HFFc6 (cell line): ENCODE measurements at regions not wholly inside any gene's neighbourhood (a gene's known extent, or its start where the extent isn't known, plus 50 kb on each side); places are given as distances from the start of the nearest gene placed in this dataset.

Experiments
- DNase-seq: peaks from one replicate; pipeline ENCODE4 v3.0.0-alpha.2; 2018
- H3K27ac Mint-ChIP-seq: 2 replicates; pipeline ENCODE4 v1.8.0; 2020; ENCODE audit warnings: mild to moderate bottlenecking, mixed read lengths
- H3K27me3 Mint-ChIP-seq: 2 replicates; pipeline ENCODE4 v1.8.0; 2021; ENCODE audit warnings: mild to moderate bottlenecking, moderate library complexity, mixed read lengths; ENCODE audit not compliant: insufficient read depth
- H3K36me3 Mint-ChIP-seq: 2 replicates; pipeline ENCODE4 v1.8.0; 2021; ENCODE audit warnings: low read depth, mixed read lengths
- H3K4me1 Mint-ChIP-seq: 2 replicates; pipeline ENCODE4 v1.8.0; 2020; ENCODE audit warnings: low read depth, mixed read lengths
- H3K4me3 Mint-ChIP-seq: 2 replicates; pipeline ENCODE4 v1.8.0; 2020; ENCODE audit warnings: mild to moderate bottlenecking, moderate library complexity, mixed read lengths
- H3K9me3 Mint-ChIP-seq: 2 replicates; pipeline ENCODE4 v1.8.0; 2020; ENCODE audit warnings: mild to moderate bottlenecking, mixed read lengths
- TF ChIP-seq, protein P1 (sequence below): fragments of 200-600 bp; sonication (generic); IDR thresholded peaks from 2 replicates; pipeline ENCODE4 v1.5.0; 2021; ENCODE audit warnings: antibody characterized with exemption, mild to moderate bottlenecking

DNA sequence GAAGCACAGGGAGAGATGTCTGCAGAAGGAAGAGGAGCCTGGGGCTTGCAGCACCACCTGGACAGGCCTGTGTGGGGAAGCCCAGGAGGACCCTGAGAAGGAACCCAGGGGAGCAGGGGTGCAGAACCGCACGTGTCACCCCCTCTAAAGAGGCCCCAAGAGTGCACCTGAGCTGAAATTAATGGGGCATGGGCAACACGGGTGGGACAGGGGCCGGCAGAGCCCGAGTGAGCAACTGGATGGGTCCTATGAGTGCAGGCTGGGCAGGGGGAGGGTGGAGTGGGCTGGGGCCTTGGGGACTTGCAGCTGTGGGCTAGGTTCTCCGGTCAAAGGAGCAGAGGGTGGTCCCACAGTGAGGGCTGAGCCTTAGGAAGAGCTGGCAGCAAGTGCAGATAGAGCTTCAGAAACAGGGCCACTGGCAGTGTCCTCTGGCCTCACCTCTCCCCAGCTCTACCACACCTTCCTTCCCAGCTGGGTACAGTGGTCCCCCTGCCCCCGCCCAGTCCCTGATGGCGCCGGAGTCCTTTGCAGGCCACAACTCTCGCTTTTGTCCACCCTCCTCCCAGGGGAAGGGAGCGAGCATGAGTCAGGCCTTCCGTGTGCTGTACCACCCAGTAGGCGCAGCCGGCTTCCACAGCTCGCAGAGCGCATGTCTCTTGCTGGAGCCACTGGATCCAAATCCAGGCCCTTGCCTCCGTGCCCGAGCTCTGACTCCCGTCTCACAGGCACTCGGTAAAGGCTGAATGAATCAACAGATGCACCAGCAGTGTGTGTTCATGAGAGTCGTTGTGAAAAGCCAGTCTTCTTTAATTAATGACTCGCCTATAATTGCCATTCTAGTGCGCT, 131.6 kb downstream of the HMX1 start:
- H3K27me3 Mint-ChIP-seq = peaks cover 5% of the 10 kb centered on the region; the same call in 1 of the 2 replicates

DNA sequence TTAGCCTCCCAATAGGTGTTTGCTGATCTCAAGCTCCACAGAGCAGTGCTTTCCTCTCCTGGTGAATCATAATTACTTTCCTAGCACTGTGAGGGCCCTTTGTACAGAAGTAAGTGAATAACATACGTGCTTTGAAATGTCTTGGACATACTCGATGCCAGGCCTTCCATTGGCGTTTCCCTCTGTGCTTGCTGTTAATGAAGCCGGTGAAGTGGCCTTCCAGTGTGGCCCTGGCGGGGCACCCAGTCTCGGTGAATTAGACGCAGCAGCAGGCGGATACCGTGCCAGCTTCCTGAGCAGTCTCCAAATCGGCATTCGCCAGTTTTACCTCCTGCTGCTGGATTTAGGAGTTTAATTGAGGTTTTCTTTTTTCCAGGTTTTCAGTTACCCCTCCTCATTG, 132.3 kb downstream of the HMX1 start:
- no peak for DNase-seq
- no peak overlapping the region for H3K4me3 Mint-ChIP-seq
- no peak overlapping the region for H3K27ac Mint-ChIP-seq
- no peaks in the 10 kb centered on the region for H3K4me1 Mint-ChIP-seq
- no peaks in the 10 kb centered on the region for H3K36me3 Mint-ChIP-seq
- H3K27me3 Mint-ChIP-seq = peaks cover 5% of the 10 kb centered on the region; the same call in 1 of the 2 replicates
- peaks cover 47% of the 10 kb centered on the region for H3K9me3 Mint-ChIP-seq
- TF ChIP-seq, protein P1, sequence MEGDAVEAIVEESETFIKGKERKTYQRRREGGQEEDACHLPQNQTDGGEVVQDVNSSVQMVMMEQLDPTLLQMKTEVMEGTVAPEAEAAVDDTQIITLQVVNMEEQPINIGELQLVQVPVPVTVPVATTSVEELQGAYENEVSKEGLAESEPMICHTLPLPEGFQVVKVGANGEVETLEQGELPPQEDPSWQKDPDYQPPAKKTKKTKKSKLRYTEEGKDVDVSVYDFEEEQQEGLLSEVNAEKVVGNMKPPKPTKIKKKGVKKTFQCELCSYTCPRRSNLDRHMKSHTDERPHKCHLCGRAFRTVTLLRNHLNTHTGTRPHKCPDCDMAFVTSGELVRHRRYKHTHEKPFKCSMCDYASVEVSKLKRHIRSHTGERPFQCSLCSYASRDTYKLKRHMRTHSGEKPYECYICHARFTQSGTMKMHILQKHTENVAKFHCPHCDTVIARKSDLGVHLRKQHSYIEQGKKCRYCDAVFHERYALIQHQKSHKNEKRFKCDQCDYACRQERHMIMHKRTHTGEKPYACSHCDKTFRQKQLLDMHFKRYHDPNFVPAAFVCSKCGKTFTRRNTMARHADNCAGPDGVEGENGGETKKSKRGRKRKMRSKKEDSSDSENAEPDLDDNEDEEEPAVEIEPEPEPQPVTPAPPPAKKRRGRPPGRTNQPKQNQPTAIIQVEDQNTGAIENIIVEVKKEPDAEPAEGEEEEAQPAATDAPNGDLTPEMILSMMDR = no peak

More for the DNA sequence above, 131.6 kb downstream of the HMX1 start:
- no peak for DNase-seq
- H3K9me3 Mint-ChIP-seq = peaks cover 54% of the 10 kb centered on the region
- no peaks in the 10 kb centered on the region for H3K4me1 Mint-ChIP-seq
- no peak overlapping the region for H3K4me3 Mint-ChIP-seq
- no peaks in the 10 kb centered on the region for H3K36me3 Mint-ChIP-seq
- TF ChIP-seq, protein P1 = no peak
- no peak overlapping the region for H3K27ac Mint-ChIP-seq

DNA sequence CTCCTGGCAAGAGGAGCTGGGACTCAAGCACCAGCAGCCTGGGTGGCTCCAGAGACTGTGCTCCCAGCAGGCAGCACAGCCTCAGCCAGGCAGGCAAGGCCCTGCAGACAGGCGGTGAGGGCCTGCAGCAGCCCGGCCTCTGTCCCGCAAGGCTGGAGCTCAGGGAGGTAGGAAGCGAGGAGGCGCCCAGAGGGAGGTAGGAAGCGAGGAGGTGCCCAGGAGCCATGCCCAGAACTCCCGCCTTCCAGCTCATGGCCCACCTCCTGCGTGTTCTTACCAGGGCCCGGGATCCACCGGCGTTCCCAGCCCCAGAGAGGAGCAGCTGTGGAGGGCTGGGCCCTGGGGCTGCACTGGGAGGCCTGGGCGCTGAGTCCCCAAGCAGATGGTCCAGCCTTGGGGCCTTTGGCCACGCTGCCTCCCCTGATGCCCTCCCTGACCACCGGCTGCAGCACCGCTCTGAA, 133.1 kb downstream of the HMX1 start:
- H3K4me3 Mint-ChIP-seq = no peak overlapping the region
- peaks cover 5% of the 10 kb centered on the region; the same call in 1 of the 2 replicates for H3K27me3 Mint-ChIP-seq
- no peaks in the 10 kb centered on the region for H3K36me3 Mint-ChIP-seq
- no peak overlapping the region for H3K27ac Mint-ChIP-seq
- TF ChIP-seq, protein P1 = no peak
- no peak for DNase-seq
- no peaks in the 10 kb centered on the region for H3K4me1 Mint-ChIP-seq
- H3K9me3 Mint-ChIP-seq = peaks cover 42% of the 10 kb centered on the region

DNA sequence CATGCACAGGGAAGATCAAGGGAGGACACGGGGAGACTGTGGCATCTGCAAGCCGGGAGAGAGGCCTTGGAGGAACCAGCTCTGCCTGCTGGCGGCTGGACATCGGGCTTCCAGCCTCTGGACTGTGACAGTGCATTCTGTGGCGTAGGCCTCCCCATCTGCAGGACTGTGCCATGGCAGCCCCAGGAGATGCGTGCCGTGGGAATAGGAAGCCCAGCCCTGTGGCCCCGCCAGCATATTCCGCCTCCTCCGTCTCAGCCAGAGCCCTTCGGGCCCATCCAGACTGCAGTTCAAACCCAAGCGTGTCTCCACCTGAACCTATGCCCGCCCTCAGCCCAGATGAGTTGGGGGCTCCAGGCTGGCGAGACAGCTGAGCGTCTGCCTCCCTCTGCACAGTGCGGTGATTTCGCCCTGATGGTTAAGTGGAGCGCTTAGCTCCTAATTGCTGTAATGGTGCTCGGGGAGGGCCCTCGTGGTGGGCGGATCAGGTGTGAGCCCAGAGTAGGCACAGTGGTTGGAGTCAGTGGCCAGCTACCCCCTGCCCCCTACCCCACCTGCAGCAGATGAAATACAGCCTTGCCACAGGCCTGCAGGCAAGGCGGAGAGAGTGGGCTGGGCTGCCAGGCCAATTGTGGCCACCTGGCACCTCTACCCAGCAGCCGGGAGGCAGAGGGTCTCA, 133.9 kb downstream of the HMX1 start:
- Mint-ChIP-seq H3K27ac (no peak overlapping the region), H3K4me3 (no peak overlapping the region), H3K9me3 (peaks cover 39% of the 10 kb centered on the region), H3K36me3 (no peaks in the 10 kb centered on the region), H3K4me1 (no peaks in the 10 kb centered on the region), H3K27me3 (peaks cover 5% of the 10 kb centered on the region; the same call in 1 of the 2 replicates)
- TF ChIP-seq, protein P1 = no peak
- DNase-seq = no peak

DNA sequence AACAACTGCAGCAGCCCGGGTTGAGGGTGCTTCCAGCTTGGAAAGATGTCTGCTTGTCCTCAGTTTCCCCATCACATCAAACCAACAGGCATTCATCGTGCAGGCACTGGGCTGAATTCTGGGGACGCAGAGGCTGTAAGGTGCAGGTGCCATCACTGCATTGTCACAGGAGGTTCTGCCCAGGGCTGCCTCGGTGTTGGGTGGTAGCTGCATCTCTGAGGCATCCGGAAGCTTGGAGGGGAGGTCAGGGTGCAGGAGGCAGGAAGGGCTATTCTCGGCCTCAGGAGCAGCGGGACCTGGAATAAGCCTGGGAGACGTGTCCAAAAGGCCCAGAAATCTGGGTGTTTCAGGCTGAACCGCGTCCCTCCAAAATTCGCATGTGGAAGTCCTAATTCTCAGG, 134.6 kb downstream of the HMX1 start:
- H3K4me1 Mint-ChIP-seq = no peaks in the 10 kb centered on the region
- TF ChIP-seq, protein P1 = no peak
- no peak overlapping the region for H3K27ac Mint-ChIP-seq
- no peak for DNase-seq
- H3K27me3 Mint-ChIP-seq = peaks cover 5% of the 10 kb centered on the region; the same call in 1 of the 2 replicates
- H3K36me3 Mint-ChIP-seq = no peaks in the 10 kb centered on the region
- no peak overlapping the region for H3K4me3 Mint-ChIP-seq
- H3K9me3 Mint-ChIP-seq = peaks cover 36% of the 10 kb centered on the region
